ENCODE measurements at regions not wholly inside any gene's neighbourhood (a gene's known extent, or its start where the extent isn't known, plus 50 kb on each side); places are given as distances from the start of the nearest gene placed in this dataset.

- DNase-seq (ENCODE audit: extremely low read depth, low read depth), result no peak
- TF ChIP-seq CTCF (IDR thresholded peaks at IDR 0.05; ENCODE audit: low read depth, low read length, missing control alignments), result no peak
Measured at GRCh38 chr5:144093868-144094267, 76.6 kb downstream of the YIPF5 start.

GRCh38 chr5:144100702-144101101, 69.8 kb downstream of the YIPF5 start:
- TF ChIP-seq CTCF (IDR thresholded peaks at IDR 0.05; ENCODE audit: low read depth, low read length, missing control alignments), result no peak
- no peak for DNase-seq (ENCODE audit: extremely low read depth, low read depth)
- H3K4me3 ChIP-seq (replicated peaks; ENCODE audit: low read depth, low read length), result no peak overlapping the region

More at GRCh38 chr5:144093868-144094267, 76.6 kb downstream of the YIPF5 start:
- no peak overlapping the region for H3K4me3 ChIP-seq (replicated peaks; ENCODE audit: low read depth, low read length)

GRCh38 chr5:144101616-144102015, 68.8 kb downstream of the YIPF5 start:
- no peak for DNase-seq (ENCODE audit: extremely low read depth, low read depth)
- no peak for TF ChIP-seq CTCF (IDR thresholded peaks at IDR 0.05; ENCODE audit: low read depth, low read length, missing control alignments)
- H3K4me3 ChIP-seq (replicated peaks; ENCODE audit: low read depth, low read length), result no peak overlapping the region

GRCh38 chr5:144102361-144102760, 68.1 kb downstream of the YIPF5 start:
- no peak for TF ChIP-seq CTCF (IDR thresholded peaks at IDR 0.05; ENCODE audit: low read depth, low read length, missing control alignments)
- DNase-seq (ENCODE audit: extremely low read depth, low read depth), result no peak
- no peak overlapping the region for H3K4me3 ChIP-seq (replicated peaks; ENCODE audit: low read depth, low read length)

- no peak overlapping the region for H3K4me3 ChIP-seq (replicated peaks; ENCODE audit: low read depth, low read length)
- DNase-seq (ENCODE audit: extremely low read depth, low read depth), result no peak
- no peak for TF ChIP-seq CTCF (IDR thresholded peaks at IDR 0.05; ENCODE audit: low read depth, low read length, missing control alignments)
Measured at GRCh38 chr5:144102979-144103378, 67.5 kb downstream of the YIPF5 start.

- no peak for DNase-seq (ENCODE audit: extremely low read depth, low read depth)
- no peak for TF ChIP-seq CTCF (IDR thresholded peaks at IDR 0.05; ENCODE audit: low read depth, low read length, missing control alignments)
- H3K4me3 ChIP-seq (replicated peaks; ENCODE audit: low read depth, low read length), result no peak overlapping the region
Measured at GRCh38 chr5:144103611-144104485, 66.6 kb downstream of the YIPF5 start.
